ENCODE measurements at regions not wholly inside any gene's neighbourhood (a gene's known extent, or its start where the extent isn't known, plus 50 kb on each side); places are given as distances from the start of the nearest gene placed in this dataset.
A peak's percentile ranks its signal among the peaks of the same experiment; 100 is the strongest.

DNA sequence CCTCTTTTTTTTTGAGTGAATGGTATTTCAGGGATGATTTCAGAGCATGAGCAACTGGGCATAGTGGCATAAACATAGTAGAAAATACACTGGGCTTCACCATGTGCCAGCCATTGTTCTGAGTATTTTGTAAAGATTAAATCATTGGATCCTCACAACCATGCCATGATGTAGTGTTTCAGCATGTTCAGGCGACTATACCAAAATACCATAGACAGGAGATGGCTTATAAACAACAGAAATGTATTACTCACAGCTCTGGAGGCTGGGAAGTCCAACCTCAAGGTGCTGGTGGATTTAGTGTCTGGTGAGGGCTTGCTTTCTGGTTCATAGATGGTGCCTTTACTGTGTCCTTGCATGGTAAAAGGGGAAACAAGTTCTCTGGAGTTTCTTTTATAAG lies 101.5 kb upstream of the KL start:
- no peak for DNase-seq

DNA sequence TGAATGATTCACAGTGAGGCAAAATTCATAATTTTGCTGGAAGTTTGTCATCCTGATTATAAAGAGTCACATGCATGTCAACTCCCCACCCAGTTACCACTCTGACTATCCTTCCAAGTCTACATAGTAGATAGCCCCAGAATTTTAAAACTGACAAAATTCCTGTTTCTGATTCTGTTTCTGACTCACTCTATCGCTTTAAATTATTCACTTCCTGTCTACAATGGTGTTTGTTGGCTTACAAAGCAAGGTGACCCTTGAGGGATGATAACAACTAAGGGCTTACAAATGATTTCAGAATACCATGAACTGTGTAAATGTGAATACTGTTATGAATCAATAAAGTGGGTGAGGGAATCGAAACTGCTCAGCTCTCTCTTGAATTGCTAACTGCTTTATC lies 98.7 kb upstream of the KL start:
- no peak for DNase-seq

DNA sequence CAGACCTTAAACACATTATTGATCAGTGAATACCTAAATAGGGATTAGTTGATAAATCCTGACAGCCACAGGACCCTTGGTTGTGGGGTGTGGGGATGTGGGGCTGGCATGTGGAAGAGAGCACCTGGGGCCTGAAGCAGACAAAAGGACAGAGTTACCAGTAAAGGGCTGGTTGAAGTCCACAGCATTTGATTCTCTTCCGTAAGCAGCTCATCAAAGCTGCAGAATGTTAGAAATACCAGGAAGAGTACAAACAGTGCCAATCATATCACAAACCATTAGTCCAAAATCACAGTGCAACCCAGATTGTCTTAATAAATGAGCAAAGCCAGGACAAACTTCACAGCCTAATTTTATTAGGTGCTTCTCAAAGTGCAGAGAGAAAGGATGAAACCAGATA lies 92.5 kb upstream of the KL start:
- no peak for DNase-seq

DNA sequence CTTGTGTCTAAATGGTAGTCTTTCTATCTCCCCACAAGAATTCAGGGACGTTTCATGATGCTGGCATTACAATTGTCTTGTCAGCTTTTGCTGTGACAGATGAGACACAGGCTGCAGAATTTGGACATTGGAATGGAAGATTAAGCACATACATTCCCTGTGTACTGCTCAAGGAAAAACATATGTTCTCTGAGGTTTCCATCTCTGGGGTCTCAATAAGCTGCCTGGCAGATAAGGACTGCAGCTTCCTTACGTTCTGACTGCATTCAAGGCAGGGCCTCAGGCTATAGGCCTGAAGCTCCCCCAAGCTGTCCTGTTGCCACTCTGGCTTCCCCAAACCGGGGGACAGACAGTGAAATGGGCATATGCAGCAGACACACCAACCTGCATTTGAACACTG lies 91.3 kb upstream of the KL start:
- no peak for DNase-seq

DNA sequence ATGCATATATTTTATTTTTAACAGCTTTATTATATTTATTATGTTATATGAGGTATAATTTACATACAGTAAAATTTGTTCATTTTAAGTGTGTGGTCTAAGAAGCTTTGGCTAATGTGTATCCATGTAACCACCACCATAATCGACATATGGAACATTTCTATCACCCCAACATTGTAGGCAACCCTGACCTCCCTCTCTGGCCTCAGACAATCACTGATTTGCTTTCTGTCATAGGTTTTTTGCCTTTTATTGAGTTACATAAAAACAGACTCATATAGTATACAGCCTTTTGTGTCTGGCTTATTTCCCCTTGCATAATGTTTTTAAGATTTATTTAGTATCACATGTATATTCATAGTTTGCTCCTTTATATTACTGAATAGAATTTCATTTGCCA lies 90.7 kb upstream of the KL start:
- DNase-seq: no peak

DNA sequence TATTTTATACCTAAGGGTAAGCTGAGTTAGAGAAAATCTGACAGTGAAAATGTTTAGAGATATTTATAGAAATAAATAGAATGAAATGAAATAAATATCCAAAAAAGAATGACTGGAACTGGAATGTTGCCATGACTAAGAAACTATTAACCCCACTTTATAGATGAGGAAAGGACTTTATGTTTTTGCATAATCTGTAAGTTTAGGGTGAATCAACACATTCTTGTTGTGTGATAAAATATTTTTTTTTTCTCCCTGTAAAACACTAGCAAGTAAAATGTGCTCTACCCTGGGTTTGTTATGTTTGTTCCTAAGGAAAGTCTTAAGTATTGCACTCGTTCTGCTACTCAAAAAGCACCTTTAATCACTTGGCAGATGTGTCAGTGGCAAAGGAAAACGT lies 83.8 kb upstream of the KL start:
- DNase-seq: no peak

DNA sequence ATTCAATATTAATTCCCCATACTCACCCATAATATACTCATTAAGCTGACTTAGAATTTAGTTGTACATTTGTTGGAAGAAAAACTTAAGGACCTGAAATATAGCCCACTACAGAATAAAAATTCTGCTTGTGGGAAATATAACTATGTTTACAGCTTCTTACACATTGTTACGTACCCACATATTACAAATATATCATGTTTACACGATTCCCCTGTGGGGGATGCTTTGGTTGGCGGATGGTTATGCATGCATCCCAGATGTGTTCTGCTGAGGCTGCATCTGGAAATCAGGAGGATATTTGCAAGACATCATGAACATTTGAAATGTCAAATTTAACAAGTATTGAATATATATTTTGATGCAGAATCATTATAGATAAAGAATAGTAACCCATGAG lies 79.5 kb upstream of the KL start:
- no peak for DNase-seq

DNA sequence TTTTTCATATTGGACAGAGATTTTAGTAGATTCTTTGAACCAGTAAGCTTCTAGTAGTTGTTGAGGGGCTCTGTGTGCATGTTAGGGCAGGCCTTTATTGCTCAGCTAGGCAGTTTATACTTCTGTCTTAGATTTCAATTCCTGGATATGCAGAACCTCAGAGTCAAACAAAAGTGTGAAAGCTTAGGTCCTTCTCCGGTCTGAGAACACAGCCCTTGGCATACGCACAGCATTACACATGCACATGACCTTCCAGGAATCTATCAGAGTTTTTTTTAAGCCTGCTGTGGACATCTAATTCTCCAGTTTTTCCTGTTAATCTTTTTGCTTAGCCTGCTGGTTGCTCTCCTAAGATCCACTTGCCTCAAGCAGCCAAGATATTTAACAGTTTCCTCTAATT lies 77.9 kb upstream of the KL start:
- DNase-seq: no peak

DNA sequence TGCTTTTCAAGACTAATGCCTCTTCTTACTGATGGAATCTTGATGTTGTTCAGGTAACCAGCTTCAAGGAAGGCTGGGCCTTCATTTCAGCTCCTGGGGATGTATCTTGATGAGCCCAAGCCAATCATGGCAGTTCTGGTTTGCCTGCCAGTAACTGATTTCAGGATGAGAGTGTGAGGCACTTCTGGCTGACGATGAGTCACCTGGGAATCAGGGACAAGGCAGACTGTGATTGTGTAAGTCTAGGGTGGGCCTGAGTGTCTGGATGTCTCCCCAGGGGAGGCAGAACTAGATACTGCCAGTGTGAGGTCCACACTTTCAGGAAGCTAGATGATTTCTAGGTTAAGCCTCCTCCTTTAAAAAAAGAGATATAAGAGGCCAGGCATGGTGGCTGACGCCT lies 77.3 kb upstream of the KL start:
- no peak for DNase-seq

DNA sequence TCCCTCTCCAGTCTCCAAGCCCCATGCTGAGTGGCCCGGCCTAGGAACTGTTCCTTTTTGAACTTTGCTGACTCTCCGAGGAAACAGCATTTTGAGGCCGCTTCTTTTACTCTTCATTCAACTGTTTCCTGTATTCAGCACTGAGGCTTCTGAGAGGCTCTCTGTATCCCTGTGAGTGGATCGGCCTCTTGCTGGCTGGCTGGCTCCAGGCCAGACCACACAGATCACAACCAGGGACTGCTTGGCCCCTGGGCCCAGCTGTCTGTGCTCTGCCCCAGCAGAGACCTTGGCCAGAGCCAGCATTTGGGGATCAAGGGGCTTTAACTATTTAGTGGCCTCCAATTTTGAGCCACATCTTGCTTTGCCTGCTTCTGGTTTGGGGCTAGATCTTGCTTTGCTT lies 75.6 kb upstream of the KL start:
- no peak for DNase-seq

DNA sequence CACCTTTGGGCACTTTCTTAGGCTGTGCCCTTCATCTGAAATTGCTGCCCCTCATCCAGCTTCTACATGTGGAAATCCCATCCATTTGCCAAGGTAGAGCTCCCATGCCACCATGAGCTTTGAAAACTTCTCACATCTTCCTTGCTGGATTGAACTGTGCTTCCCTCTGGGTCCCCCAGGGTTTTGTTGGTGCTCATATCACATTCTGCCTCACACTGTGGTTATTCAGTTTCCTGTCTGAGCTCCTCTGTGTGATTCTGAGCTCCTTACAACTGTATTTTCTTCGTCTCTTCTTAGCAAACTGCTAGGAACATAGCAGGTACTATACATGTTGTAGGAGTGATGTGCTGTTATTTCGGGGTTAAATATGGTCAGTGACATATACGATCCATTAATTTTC lies 74.9 kb upstream of the KL start:
- DNase-seq: no peak

DNA sequence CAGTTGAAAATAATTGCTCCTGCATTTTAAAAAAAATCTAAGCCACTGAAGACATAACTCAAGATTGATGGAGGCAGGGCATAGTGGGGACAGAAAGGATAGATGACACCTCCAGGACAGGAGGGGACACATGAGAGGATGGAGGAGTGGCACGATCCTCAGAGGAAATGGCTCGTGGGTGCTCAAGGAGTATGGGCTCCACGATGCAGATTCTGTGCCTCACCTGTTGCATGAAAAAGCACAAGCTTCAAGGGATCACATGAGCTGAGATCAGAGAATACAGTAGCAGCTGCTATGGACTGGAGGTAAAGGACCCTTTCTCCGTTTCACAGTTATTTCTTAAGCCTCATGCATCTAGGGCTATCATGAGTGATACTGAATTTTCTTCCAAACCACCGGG lies 69.7 kb upstream of the KL start:
- no peak for DNase-seq

DNA sequence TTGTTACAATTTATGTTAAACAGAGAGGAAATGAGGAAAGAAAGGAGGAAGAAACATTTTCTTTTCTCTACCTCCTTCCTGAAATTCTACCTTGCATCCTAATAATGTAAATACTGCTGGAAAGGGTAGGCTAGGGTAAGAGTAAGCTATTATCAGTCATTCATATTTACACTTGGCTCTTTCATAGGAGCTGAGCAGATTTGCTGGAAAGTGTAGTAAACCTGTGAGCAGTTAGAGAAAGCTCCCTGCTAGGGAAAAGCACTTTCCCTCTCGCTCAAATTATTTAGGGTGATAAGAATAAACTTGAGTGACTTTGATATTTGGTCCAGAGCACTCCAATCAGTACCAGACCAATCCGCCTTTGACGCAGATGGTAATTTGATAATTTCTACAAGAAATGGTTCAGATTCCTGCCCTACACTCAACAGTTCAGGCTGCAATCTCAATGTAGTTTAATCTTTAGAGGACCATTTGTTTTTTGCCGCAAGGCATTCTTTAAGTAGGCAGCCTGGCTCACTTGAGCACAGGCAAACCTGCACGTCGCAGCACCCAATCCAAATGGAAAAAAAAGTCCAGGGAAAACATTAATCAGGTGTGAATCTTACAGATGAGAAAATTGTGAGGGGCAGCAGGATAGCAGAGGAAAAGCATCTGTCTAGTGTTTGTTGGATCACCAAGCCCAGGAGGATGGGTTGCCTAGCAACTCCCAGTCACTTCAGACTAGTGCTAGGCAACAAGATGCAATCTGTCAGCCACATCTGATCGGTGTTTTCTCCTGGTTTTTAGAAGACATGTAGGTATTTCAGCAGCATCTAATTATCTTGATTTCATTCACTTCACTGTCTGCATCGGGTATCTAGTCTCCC lies 68.6 kb upstream of the KL start:
- peak; percentile 20 for DNase-seq

DNA sequence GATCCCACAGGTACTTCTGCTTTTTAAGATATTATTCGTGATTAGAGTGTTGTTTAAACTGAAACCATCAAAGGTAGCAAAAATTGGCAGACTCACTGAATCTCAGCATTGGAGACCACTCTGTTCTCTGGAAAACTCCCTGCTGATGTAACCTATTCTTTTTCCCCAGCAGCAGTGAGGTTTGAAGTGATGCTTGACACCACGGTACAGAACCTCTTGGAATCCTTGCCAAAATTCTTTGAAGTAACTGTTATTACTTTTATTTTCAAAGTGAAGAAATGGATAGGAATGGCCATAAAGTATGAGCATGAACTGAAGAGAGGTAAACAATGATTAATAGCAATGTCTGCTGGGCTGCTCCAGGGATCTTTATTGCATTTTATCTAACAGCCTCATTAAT lies 66.4 kb upstream of the KL start:
- DNase-seq: no peak

DNA sequence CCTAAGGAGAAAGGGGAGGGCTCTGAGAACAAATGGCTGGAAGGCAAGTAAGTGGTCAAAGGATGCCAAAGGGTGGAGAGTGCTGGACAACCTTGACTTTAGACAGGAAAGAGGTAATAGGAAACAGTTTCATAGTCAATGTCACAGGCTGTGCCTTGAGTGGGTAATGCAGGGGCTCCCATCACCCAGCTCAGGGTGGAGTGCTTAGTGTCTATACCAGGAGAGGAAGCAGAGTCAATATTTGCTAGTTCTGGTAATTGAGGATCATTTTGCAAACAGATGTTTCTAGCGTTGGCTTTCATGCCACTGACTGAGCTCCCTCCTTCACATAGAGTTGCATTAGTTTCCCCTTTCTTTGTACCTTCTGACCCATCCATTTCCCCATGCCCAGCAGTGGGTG lies 64.6 kb upstream of the KL start:
- DNase-seq: no peak

DNA sequence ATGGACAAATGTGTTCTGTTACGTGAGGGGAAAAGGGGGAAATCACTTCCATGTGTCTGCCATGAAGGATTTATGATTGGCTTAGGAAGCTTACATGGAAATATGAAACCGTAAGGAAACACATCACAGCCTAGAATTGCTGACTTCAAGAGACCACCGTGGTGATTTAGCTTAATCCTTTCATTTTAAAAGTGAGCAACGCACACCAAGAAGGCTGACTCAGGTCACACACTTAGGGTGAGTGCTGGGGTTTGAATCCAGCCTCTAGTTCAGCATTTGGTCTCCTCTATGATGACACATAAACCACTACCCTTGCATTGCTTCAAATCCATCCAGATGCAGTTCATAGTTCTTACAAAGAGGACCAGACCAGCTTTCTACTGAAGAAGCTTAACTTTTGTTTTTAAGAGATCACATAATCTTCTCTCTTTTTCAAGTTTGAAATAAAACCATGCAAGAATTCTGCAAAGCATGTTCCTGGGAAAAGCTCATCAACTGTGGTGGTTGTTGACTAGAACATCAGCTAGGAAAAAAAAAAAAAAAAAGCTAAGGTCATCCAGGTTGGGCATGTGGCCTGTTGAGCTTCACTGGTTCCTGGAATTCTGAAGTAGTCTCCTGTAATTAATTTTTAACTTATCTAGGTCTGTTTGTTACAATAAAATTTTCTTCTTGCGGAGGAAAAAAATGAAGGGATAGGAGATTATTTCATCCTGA lies 60.2 kb upstream of the KL start:
- no peak for DNase-seq

DNA sequence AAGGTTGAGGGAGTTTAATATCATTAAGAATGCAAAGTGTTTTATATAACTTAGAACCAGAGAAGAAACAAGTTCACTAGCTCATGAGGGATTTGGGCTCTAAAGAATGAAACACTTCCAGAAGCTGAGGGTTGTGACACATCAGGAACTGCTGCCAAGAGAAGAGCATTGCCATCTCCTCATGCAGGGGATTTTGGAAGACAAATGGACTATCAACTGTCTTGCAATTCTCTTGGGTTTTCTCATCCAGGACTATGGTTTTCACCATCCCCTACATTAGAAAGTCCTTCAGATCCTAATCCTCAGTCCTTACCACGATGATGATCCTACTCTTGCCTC lies 59.7 kb upstream of the KL start:
- no peak for DNase-seq

DNA sequence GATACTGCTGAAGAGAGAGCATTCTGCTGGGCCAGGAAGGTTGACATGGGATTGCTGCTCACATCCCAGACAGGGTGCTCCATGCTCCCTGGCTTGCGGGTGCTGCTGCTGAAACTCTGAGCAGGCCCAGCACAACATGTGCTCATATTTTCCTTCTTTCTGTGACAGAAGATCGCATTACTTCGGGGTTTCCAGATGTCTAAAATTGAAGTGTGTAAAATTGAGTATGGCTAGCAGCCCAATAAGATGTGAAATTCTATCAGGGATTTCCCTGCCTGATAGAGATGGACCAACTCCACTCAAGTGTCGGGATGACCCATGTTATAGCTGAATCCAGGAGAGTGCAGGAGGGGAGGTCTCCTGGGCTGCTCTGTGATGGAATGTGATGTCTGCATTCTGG lies 55.6 kb upstream of the KL start:
- no peak for DNase-seq

DNA sequence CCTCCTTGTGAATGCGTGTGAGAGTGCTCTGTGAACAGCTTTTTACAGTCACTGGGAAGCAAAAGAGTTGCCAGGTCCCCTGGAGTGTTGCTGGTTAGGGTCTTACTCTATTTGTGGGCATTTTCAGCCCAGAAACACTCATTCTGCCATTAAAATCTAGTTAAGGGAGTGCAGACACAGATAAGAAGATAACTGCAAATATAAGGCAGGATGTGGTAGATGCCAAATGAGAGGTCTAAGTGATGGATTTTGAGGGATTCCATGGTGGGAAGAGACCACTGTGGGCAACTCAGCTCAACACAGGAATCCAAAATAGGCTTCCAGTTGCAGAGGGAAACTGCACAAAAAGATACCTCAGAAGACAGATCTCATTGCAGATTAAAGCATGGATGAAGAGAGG lies 54.5 kb upstream of the KL start:
- DNase-seq: no peak

DNA sequence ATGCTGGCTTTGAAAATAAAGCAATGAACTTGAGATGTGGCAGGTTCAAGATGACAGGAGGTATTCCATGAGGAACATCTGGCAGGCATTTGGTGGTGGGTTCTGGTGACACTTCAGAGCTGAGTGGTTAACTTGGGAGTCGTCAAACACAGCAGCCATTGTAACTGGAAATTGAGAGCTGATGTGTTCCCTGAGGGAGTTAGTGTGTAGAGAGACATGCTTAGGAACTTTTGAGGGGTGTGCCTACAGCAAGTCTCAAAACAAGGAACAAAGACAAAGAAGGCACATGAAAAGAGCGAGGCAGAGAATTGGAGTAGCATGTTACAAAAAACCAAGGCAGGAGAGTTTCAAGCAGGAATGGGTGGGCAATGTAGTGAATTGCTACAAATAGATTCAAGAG lies 53.9 kb upstream of the KL start:
- DNase-seq: no peak

DNA sequence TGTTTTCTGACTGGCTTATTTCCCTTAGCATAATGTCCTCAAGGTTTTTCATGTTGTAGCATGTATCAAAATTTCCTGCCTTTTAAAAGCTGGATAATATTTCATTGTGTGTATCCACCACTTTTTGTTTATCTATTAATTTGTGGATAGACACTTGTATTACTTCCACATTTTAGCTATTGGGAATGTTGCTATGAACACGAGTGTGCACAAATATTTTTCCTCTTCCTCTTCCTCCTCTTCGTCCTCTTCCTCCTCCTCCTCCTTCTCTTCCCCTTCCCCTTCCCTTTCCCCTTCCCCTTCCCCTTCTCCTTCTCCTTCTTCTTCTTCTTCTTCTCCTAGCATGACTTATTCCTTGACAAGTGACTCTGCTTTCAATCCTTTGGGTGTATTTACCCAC lies 51.2 kb upstream of the KL start:
- DNase-seq: no peak

All from NCI-H1105 (cell line).